PC-3 (cell line): ENCODE measurements at regions not wholly inside any gene's neighbourhood (a gene's known extent, or its start where the extent isn't known, plus 50 kb on each side); places are given as distances from the start of the nearest gene placed in this dataset.

Source experiments
- EZH2 ChIP-seq: fragments of 300-600 bp; sonication (generic); IDR thresholded peaks from one replicate; pipeline ENCODE4 v1.6.1; 2017; ENCODE audit warnings: antibody characterized with exemption, mild to moderate bottlenecking, low read length; ENCODE audit not compliant: unreplicated experiment
- TF ChIP-seq, protein P1 (sequence below): fragments of 300-600 bp; sonication (generic); conservative IDR thresholded peaks from 2 replicates; pipeline ENCODE4 v1.5.1; 2017; ENCODE audit warnings: antibody characterized with exemption, low read depth, mild to moderate bottlenecking, low read length

DNA sequence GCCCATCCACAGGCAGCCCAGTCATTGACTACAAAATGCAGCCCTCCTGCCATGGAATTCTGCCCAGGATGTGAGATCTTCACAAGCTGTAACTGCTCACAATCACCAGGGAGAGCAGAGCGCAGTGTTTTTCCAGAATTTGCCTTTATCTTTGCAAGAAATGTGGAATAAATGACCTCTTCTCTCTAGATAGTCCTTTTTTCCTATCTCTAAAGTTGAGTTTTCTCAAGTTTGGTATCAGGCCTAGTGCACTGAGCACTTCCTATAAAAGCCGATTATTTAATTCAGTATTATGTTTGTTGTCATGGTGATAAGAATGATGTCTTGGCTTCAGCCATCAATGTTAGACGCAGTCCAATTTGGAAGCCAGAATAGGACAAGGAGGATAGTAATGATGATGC, 246.9 kb upstream of the IRF2BP2 start:
- TF ChIP-seq, protein P1, sequence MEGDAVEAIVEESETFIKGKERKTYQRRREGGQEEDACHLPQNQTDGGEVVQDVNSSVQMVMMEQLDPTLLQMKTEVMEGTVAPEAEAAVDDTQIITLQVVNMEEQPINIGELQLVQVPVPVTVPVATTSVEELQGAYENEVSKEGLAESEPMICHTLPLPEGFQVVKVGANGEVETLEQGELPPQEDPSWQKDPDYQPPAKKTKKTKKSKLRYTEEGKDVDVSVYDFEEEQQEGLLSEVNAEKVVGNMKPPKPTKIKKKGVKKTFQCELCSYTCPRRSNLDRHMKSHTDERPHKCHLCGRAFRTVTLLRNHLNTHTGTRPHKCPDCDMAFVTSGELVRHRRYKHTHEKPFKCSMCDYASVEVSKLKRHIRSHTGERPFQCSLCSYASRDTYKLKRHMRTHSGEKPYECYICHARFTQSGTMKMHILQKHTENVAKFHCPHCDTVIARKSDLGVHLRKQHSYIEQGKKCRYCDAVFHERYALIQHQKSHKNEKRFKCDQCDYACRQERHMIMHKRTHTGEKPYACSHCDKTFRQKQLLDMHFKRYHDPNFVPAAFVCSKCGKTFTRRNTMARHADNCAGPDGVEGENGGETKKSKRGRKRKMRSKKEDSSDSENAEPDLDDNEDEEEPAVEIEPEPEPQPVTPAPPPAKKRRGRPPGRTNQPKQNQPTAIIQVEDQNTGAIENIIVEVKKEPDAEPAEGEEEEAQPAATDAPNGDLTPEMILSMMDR, result no peak
- TF ChIP-seq EZH2, result no peak
